ENCODE measurements at regions not wholly inside any gene's neighbourhood (a gene's known extent, or its start where the extent isn't known, plus 50 kb on each side); places are given as distances from the start of the nearest gene placed in this dataset.
"Not testable (repeated sequence)": the region's sequence is repeated elsewhere in the genome, so short reads cannot be mapped to it uniquely, and the experiment has no call there.

DNA sequence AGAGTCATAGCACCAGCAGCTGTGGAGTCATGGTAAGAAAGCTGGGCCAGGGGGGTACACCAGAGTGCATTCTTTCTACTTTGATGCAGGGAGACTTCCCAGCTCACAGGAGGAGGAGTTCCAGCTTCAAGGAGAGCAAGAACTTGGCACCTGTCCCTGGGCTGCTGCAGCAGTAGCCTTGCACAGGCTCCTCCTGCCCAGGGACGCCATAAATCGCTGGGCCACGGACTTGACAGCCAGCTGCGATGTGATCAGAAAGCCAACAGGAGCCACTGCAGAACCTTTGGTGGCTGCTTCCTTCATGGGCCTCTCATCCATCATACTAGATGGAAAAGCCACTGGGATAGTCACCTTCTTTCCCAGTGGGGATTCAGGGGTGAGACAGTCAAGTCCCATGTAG, 234.7 kb downstream of the NMUR2 start:
- Histone ChIP-seq H3K4me2 (no peak overlapping the region), H3K4me1 (no peaks in the 10 kb centered on the region), H3K9me3 (no peaks in the 10 kb centered on the region), H3K4me3 (no peak overlapping the region), H3K27ac (no peak overlapping the region)
- TF ChIP-seq KDM5A (IDR thresholded peaks at IDR 0.05): no peak
- no peak for TF ChIP-seq RAD21 (conservative IDR thresholded peaks at IDR 0.05 in 1 of 2, IDR thresholded peaks at IDR 0.05 in 1 of 2)
- no peak for TF ChIP-seq ZFP36 (IDR thresholded peaks at IDR 0.05; ENCODE audit: borderline replicate concordance, partially characterized antibody)
- no peak for TF ChIP-seq ESRRA (IDR thresholded peaks at IDR 0.05; ENCODE audit: borderline replicate concordance, low read length)
- no peak for TF ChIP-seq FOXS1 (CRISPR knock-in tag; IDR thresholded peaks at IDR 0.05)
- TF ChIP-seq BHLHE40 (IDR thresholded peaks at IDR 0.05; ENCODE audit: low read depth, low read length): no peak
- no peak for TF ChIP-seq ZSCAN20 (CRISPR knock-in tag; IDR thresholded peaks at IDR 0.05)
- TF ChIP-seq POLR2AphosphoS2 (conservative IDR thresholded peaks at IDR 0.05; ENCODE audit: low read length): no peak
- no peak for TF ChIP-seq NPAS2 (CRISPR knock-in tag; IDR thresholded peaks at IDR 0.05; ENCODE audit: borderline replicate concordance)
- no peak for TF ChIP-seq TP53 (CRISPR knock-in tag; IDR thresholded peaks at IDR 0.05)
- no peak for TF ChIP-seq HDAC2 (IDR thresholded peaks at IDR 0.05)
- no peak for TF ChIP-seq SMC3 (IDR thresholded peaks at IDR 0.05)
- TF ChIP-seq NR3C1 (IDR thresholded peaks at IDR 0.05): no peak
- no peak for TF ChIP-seq HMGXB4 (CRISPR knock-in tag; IDR thresholded peaks at IDR 0.05; ENCODE audit: borderline replicate concordance)
- WGBS (ENCODE audit: missing lambda C conversion rate): 6% methylated on average over 4 of the region's 4 CpGs
- ATAC-seq (peak in 1 of 2 experiments; percentile 41; a peak in 2 of 6 replicates), FAIRE-seq (no peak), DNase-seq (ENCODE audit: low read depth in 1 of 2, low spot score in 1 of 2) (peak in 1 of 2 experiments; percentile 4)
- CTCF ChIA-PET: interaction anchor here (2.0 kb wide), 1 partner anchor 27 kb away, joined by 5 read pairs; no protein-coding TSS in a partner anchor
- POLR2A ChIA-PET: no interaction called here

GRCh38 chr5:152164860-152165259, 240.2 kb upstream of the GLRA1 start:
- no peak for FAIRE-seq
- H3K27ac ChIP-seq: no peak overlapping the region
- DNase-seq (ENCODE audit: low read depth in 1 of 2, low spot score in 1 of 2): no peak
- no peak overlapping the region for H3K4me2 ChIP-seq
- TF ChIP-seq KDM5A (IDR thresholded peaks at IDR 0.05) (no peak), ZNF302 (CRISPR knock-in tag; IDR thresholded peaks at IDR 0.05) (no peak), MYC (IDR thresholded peaks at IDR 0.05; ENCODE audit: borderline replicate concordance, low read length) (no peak), NFE2L2 (conservative IDR thresholded peaks at IDR 0.05; ENCODE audit: low read length) (no peak), FOSB (CRISPR knock-in tag; IDR thresholded peaks at IDR 0.05) (no peak)
- TF ChIP-seq, protein P1, sequence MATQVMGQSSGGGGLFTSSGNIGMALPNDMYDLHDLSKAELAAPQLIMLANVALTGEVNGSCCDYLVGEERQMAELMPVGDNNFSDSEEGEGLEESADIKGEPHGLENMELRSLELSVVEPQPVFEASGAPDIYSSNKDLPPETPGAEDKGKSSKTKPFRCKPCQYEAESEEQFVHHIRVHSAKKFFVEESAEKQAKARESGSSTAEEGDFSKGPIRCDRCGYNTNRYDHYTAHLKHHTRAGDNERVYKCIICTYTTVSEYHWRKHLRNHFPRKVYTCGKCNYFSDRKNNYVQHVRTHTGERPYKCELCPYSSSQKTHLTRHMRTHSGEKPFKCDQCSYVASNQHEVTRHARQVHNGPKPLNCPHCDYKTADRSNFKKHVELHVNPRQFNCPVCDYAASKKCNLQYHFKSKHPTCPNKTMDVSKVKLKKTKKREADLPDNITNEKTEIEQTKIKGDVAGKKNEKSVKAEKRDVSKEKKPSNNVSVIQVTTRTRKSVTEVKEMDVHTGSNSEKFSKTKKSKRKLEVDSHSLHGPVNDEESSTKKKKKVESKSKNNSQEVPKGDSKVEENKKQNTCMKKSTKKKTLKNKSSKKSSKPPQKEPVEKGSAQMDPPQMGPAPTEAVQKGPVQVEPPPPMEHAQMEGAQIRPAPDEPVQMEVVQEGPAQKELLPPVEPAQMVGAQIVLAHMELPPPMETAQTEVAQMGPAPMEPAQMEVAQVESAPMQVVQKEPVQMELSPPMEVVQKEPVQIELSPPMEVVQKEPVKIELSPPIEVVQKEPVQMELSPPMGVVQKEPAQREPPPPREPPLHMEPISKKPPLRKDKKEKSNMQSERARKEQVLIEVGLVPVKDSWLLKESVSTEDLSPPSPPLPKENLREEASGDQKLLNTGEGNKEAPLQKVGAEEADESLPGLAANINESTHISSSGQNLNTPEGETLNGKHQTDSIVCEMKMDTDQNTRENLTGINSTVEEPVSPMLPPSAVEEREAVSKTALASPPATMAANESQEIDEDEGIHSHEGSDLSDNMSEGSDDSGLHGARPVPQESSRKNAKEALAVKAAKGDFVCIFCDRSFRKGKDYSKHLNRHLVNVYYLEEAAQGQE (IDR thresholded peaks at IDR 0.05): no peak
- CTCF ChIA-PET: no interaction called here
- WGBS (ENCODE audit: missing lambda C conversion rate): 15% methylated on average over 2 of the region's 2 CpGs
- ATAC-seq: peak in 1 of 2 experiments; percentile 46; a peak in 1 of 6 replicates
- no peaks in the 10 kb centered on the region for H3K4me1 ChIP-seq
- H3K4me3 ChIP-seq: no peak overlapping the region
- POLR2A ChIA-PET: no interaction called here
- no peaks in the 10 kb centered on the region for H3K9me3 ChIP-seq

DNA sequence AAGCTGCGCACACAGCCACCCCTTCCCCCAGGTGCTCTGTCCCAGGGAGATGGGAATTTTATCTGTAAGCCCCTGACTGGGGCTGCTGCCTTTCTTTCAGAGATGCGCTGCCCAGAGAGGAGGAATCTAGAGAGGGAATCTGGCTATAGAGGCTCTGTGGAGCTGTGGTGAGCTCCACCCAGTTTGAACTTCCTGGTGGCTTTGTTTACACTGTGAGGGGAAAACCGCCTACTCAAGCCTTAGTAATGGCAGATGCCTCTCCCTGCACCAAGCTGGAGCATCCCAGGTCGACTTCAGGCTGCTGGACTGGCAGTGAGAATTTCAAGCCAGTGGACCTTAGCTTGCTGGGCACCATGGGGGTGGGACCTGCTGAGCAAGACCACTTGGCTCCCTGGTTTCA, 235.2 kb upstream of the GLRA1 start:
- POLR2A ChIA-PET, CTCF ChIA-PET, H3K4me1 ChIP-seq, FAIRE-seq, H3K27ac ChIP-seq, H3K4me2 ChIP-seq, H3K4me3 ChIP-seq, H3K9me3 ChIP-seq: not testable (repeated sequence)
- peak in 1 of 2 experiments; percentile 10 for DNase-seq (ENCODE audit: low read depth in 1 of 2, low spot score in 1 of 2)
- 10% methylated on average over 2 of the region's 4 CpGs for WGBS (ENCODE audit: missing lambda C conversion rate)
- ATAC-seq: peak in 1 of 2 experiments; percentile 31; a peak in 2 of 6 replicates

DNA sequence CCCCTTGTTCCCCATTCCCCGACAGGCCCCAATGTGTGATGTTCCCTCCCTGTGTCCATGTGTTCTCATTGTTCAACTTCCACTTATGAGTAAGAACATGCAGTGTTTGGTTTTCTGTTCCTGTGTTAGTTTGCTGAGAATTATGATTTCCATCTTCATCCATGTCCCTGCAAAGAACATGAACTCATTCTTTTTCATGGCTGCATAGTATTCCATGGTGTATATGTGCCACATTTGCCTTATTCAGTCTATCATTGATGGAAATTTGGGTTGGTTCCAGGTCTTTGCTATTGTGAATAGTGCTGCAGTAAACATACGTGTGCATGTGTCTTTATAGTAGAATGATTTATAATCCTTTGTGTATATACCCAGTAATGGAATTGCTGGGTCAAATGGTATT, 229.8 kb upstream of the GLRA1 start:
- CTCF ChIA-PET; H3K4me3 ChIP-seq; H3K27ac ChIP-seq; H3K9me3 ChIP-seq; H3K4me2 ChIP-seq; FAIRE-seq; POLR2A ChIA-PET; DNase-seq (ENCODE audit: low read depth in 1 of 2, low spot score in 1 of 2); ATAC-seq; H3K4me1 ChIP-seq: not testable (repeated sequence)
- 31% methylated on average over 2 of the region's 2 CpGs for WGBS (ENCODE audit: missing lambda C conversion rate)
